ENCODE measurements at regions not wholly inside any gene's neighbourhood (a gene's known extent, or its start where the extent isn't known, plus 50 kb on each side); places are given as distances from the start of the nearest gene placed in this dataset.
"Not testable (repeated sequence)": the region's sequence is repeated elsewhere in the genome, so short reads cannot be mapped to it uniquely, and the experiment has no call there.

DNA sequence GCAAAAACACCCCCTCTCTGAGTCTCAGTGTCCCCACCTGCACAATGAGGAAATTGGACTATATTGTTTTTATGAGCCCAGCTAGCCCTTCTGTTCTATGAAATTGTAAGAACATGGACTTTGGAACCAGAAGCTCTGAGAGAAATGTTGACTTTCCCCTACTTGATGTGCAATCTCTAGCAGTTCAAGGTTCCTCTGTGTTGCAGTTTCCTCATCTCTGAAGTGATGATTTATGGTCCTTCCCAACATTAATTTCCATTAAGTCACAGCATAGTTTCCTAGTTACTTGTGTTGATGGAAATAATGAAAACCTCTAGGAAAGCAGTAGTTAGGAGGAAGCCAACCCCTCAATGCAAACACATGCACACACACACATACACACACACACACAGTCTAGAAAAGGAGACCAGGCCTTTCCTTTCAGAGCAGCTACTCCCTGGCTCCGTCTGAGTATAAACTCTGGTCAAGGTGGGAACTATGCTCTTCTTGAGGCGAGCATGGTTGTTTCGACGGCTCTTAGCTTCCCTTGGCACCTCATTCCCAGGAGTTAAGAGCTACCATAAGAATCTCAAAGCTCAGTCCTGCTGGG is 518.4 kb downstream of the SOX6 start:
- DNase-seq (ENCODE audit: extremely low read depth in 1 of 11, low read depth in 9 of 11, low spot score in 4 of 11), result no peak

DNA sequence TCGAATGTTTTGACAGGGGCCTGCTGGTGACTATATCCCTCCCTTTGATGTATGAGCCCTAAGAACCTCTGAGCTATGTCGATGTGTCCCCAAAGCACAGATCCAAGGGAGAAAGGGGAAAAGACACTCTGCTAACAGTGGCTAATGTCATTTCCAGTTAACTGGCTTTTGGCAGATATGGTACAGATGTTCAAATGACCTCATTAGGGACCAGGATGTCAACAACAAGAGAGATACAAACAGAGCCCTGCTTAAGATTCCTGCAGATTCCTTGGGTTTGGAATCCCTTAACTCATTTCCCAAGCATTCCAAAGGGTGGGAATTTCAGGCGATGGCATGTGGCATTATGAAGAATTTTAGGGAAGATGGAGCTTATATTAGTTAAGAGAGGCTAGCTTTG is 517.3 kb downstream of the SOX6 start:
- no peak for DNase-seq (ENCODE audit: extremely low read depth in 1 of 11, low read depth in 9 of 11, low spot score in 4 of 11)

- no peak for DNase-seq (ENCODE audit: extremely low read depth in 1 of 11, low read depth in 9 of 11, low spot score in 4 of 11)
Observed at GRCh38 chr11:15840966-15841365, 515.4 kb downstream of the SOX6 start.

DNA sequence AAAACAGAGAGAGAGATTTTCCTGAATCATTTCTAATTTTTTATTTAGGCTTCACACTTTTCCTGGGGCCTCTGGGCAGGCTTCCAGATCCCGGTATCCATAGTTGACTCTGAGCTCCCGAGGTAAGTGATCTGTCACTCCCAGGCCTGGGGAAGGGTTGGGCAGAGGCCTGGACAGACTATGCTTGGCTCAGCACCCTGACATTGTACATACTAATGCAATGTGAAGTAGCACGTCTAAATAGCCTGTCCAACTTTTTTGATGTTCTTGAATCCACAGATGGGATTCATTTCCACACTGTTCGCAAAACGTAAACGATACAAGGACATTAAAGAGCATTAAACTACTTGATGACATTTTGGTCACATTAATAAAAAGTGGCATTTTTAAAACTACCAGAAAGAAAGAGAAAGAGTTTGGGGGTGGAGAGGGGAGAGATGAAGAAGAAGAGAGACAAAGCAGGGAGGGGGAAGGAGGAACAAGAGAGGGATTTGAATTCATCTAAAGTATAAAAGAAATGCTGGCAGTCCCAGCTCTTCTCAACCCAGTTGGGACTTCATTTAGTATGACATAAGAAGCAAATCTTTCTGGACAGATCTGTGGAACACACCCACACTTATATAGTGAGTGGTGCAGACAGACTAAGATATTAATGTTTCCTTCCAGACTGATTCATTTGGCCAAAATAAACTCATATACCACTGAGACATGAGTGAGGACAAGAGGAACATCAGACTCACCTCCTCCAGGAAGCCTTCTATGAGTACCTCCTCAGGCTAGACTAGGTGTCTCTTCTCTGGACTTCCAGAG is 514.2 kb downstream of the SOX6 start:
- DNase-seq (ENCODE audit: extremely low read depth in 1 of 11, low read depth in 9 of 11, low spot score in 4 of 11), result no peak

- DNase-seq (ENCODE audit: extremely low read depth in 1 of 11, low read depth in 9 of 11, low spot score in 4 of 11), result no peak
Observed at GRCh38 chr11:15843309-15843872, 513.0 kb downstream of the SOX6 start.

GRCh38 chr11:15845261-15845660 is 511.1 kb downstream of the SOX6 start:
- DNase-seq (ENCODE audit: extremely low read depth in 1 of 11, low read depth in 9 of 11, low spot score in 4 of 11), result no peak

DNA sequence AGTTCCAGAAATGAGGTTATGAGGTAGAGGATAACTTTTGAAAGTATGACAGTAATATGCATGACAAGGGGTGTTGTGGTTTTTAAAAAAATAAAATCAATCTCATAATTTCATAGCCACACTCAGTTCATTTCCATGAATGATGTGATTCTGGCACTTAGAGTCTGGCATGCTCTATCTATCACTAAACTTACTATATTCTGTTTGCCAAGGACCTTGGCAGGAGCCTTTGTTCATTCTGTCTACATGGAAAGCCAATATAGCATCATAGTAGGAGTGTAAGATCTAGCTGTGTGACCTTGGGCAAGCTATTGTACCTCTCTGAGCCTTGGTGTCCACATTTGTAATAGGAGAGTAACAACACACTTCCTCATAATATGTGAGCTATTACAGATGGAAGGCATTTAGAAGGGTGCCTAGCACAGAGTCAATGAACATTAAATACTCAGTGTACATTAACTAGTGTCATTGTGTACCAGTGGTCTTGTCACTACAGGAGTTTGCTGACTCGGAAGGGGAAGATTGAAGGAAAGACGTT is 507.6 kb downstream of the SOX6 start:
- DNase-seq (ENCODE audit: extremely low read depth in 1 of 11, low read depth in 9 of 11, low spot score in 4 of 11), result no peak

DNA sequence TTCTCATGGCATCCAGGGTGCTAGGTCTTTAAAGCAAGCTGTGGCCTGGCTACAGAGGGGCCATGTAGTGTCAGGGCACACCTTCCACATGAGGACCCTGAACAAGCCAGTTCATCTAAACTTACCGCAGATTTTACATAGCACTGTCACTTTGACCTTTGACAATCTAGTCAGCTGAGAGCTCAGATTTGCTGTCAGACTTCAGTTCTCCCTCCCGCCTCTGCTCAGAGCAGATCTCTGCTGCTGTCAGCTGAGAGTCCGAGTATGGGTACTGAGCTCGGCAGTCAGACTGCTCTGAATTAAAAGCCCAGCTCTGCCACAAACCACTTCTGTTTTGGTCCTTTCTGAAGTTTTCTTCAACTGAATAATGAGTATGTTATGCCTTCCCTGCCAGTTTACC is 507.1 kb downstream of the SOX6 start:
- DNase-seq (ENCODE audit: extremely low read depth in 1 of 11, low read depth in 9 of 11, low spot score in 4 of 11), result no peak

- DNase-seq (ENCODE audit: extremely low read depth in 1 of 11, low read depth in 9 of 11, low spot score in 4 of 11), result not testable (repeated sequence)
Observed at GRCh38 chr11:15850335-15850734, 506.0 kb downstream of the SOX6 start.

DNA sequence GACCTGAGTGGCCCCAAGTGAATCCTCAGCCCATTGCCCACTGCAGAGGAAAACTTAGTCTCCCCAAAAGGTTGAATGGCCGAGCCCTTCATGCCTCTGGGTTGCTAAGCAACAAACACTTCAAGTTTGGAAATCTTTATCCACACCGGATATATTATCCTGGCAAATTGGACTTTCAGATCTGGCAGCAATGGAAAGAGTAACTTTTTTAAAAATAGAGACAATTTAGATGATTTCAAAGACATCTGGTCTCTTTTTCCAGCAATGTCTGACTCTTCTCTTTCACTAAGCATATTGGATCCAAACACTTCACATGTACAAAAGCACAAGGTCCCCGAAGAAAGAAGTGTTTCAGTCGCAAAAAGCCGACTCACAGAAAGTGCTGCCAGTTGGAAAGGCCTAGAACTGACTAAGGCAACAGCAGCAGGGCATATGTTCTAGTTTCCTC is 505.3 kb downstream of the SOX6 start:
- DNase-seq (ENCODE audit: extremely low read depth in 1 of 11, low read depth in 9 of 11, low spot score in 4 of 11), result no peak

- no peak for DNase-seq (ENCODE audit: extremely low read depth in 1 of 11, low read depth in 9 of 11, low spot score in 4 of 11)
Observed at GRCh38 chr11:15852179-15852578, 504.2 kb downstream of the SOX6 start.

DNA sequence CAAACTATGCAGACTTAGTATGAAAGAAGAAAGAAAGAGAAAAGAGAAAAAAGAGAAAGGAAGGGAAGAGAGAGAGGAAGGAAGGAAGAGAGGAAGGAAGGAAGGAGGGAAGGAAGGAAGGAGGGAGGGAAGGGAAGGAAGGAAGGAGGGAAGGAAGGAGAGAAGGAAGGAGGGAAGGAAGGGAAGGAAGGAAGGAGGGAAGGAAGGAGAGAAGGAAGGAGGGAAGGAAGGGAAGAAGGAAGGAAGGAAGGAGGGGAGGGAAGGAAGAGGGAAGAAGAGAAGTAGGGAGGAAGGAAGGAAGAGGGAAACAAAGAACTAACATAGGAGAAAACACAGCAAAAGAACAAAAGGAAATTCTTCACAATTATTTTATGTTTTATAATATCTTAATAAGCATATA is 502.1 kb downstream of the SOX6 start:
- DNase-seq (ENCODE audit: extremely low read depth in 1 of 11, low read depth in 9 of 11, low spot score in 4 of 11), result no peak

DNA sequence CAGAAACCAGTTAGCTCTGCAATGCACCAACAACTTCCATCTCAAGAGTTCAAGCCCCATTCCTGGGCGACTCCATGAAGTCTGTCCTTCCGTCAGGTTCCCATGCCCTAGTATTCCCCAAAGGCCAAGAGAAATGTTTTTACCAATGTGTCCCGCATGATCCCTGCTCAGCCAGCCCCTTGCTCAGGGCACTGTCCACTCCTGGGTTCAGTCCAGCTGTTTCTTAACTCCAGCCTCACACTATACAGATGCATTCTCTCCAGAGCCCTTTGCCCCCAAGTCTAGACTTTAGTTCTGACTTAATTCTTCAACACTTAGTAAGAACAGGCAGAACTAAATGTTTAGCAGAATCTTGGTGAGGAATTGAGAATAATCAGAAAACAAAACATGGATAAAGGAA is 497.5 kb downstream of the SOX6 start:
- DNase-seq (ENCODE audit: extremely low read depth in 1 of 11, low read depth in 9 of 11, low spot score in 4 of 11), result no peak

DNA sequence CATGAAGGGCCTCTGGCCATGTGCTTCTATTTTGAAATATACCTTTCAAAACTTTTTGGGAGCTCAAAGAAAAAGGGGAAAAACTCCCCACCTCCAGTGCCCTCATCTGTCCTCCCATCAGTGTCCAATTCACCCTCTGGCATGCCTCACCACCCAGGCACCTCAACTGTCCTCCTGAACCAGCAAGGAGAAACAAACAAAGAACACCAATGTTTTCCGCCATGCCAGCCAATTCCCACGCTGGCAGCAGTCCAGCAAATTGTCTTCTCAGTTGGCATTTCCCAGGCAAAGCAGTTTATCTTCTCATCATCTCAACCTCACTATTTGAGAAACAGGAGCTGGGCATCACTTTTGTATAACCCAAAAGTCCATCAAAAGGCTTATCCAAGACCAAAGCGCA is 496.9 kb downstream of the SOX6 start:
- no peak for DNase-seq (ENCODE audit: extremely low read depth in 1 of 11, low read depth in 9 of 11, low spot score in 4 of 11)

- no peak for DNase-seq (ENCODE audit: extremely low read depth in 1 of 11, low read depth in 9 of 11, low spot score in 4 of 11)
Observed at GRCh38 chr11:15861256-15861655, 495.1 kb downstream of the SOX6 start.

DNA sequence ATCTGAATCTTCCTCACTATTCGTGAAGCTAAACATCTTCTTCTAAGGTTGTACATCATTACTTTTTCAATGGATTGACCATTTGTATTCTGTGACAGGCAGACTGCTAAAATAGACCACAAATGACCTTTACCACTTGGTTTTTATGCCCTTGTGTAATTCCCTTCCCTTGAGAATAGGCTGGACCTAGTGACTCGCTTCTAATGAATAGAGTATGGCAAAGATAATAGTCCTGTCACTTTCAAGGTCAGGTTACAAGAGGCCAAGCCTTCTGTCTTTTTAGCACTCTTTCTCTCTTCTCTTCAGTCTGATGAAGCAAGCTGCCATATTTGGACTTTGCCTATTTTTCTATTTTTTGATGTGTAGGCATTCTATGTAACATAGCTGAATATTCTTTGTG is 492.9 kb downstream of the SOX6 start:
- no peak for DNase-seq (ENCODE audit: extremely low read depth in 1 of 11, low read depth in 9 of 11, low spot score in 4 of 11)

DNA sequence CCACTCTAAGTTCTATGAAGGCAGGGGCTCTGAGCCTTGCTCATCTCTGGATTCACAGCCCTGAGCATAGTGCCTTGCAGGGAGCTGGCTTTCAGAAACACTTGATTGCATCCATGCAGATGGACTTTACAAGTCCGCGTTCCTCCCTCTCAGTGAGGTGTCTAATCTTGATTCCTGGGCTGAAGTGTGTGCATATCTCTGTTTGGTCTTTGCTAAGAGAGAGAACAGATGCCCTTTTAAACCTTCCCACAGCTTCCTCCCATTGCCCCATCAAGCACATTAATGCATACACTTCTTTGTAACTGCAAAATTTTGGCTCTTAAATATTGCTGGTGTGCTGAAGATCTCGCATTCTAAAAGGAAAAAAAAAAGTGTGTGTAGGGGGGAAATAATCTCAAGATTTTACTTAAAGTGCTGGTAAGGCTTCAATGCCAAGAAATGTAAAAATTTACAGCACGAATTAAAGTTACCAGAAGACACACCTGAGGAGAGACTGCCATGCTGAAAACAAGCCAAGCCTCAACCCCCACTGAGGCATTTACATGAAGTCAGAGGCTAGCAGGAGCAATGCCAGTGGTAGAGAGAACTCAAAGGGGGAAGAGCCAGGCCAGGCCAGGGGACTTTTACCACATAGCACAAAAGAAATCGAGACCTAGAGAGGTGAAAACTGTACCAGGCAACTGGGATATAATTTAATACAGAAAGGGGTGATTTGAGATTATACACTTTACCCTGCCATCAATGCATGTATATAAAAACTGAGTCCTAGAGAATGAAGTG is 492.1 kb downstream of the SOX6 start:
- DNase-seq (ENCODE audit: extremely low read depth in 1 of 11, low read depth in 9 of 11, low spot score in 4 of 11), result no peak

GRCh38 chr11:15865212-15865987 is 490.9 kb downstream of the SOX6 start:
- DNase-seq (ENCODE audit: extremely low read depth in 1 of 11, low read depth in 9 of 11, low spot score in 4 of 11), result no peak

DNA sequence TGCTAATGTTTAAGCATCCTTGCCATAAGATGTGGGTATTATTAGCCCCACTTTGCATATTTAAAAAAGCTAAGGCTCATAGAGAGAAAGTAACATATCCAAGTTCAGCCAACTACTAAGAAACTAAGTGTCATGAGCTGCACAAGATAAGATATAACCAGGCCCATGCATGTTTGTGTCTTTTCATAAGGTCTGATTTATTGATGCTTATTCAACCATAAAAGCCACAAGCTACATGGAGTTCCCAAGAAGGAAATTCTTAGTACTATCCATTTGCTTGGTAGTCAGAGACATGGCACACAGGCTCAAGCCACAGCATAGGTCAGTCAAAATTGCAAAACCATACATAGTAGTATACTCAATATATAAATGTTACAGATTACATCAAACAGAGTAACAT is 488.5 kb downstream of the SOX6 start:
- DNase-seq (ENCODE audit: extremely low read depth in 1 of 11, low read depth in 9 of 11, low spot score in 4 of 11), result no peak
